ENCODE measurements at regions not wholly inside any gene's neighbourhood (a gene's known extent, or its start where the extent isn't known, plus 50 kb on each side); places are given as distances from the start of the nearest gene placed in this dataset.

DNA sequence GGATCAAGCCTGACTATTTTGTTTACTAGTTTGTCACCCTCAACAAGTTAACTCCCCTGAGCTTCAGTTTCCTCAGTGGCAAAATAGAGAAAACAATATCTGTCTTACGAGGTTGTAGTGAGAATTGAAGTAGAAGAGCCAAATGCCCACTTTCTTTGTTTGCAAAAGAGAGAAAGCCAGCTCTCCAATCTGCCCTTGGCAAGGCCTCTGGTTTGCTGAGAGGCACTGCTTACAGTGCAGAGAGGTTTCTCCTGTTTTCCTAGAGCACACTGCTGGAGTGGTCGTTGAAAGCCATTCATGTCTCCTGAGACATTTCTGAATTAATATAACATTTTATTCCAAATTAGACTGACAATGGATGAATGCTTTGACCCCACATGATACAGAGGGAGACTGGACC, 260.5 kb upstream of the IGF1R start:
- TF ChIP-seq, protein P1, sequence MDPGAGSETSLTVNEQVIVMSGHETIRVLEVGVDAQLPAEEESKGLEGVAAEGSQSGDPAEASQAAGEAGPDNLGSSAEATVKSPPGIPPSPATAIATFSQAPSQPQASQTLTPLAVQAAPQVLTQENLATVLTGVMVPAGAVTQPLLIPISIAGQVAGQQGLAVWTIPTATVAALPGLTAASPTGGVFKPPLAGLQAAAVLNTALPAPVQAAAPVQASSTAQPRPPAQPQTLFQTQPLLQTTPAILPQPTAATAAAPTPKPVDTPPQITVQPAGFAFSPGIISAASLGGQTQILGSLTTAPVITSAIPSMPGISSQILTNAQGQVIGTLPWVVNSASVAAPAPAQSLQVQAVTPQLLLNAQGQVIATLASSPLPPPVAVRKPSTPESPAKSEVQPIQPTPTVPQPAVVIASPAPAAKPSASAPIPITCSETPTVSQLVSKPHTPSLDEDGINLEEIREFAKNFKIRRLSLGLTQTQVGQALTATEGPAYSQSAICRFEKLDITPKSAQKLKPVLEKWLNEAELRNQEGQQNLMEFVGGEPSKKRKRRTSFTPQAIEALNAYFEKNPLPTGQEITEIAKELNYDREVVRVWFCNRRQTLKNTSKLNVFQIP (CRISPR knock-in tag; IDR thresholded peaks at IDR 0.05; ENCODE audit: borderline replicate concordance, low read depth), result no peak
- TF ChIP-seq ZFP3 (CRISPR knock-in tag; IDR thresholded peaks at IDR 0.05) (no peak), ZC3H10 (CRISPR knock-in tag; IDR thresholded peaks at IDR 0.05) (no peak), BACH2 (CRISPR knock-in tag; IDR thresholded peaks at IDR 0.05; ENCODE audit: borderline replicate concordance) (no peak), SNAI2 (CRISPR knock-in tag; IDR thresholded peaks at IDR 0.05) (no peak), ZFP30 (CRISPR knock-in tag; IDR thresholded peaks at IDR 0.05) (no peak)
